Omental fat pad (tissue), 3 donors: ENCODE measurements at regions not wholly inside any gene's neighbourhood (a gene's known extent, or its start where the extent isn't known, plus 50 kb on each side); places are given as distances from the start of the nearest gene placed in this dataset.

ENCODE experiments used
- ATAC-seq: fragments of 150-250 bp; one replicate; pipeline ENCODE4 v1.9.1; 2016; ENCODE audit warnings: mild to moderate bottlenecking, moderate library complexity; ENCODE audit not compliant: low FRiP score
- DNase-seq: peaks from one replicate; pipeline ENCODE4 v3.0.0-alpha.2; 2019; ENCODE audit warnings: low spot score
- TF ChIP-seq, protein P1 (sequence below), 3 donors: fragments of 450-650 bp; IDR thresholded peaks; one replicate each; pipeline ENCODE4 v1.5.1; 2016 to 2017; ENCODE audit warnings: antibody characterized with exemption in 3 of 3, mild to moderate bottlenecking in 3 of 3, moderate library complexity in 2 of 3

DNA sequence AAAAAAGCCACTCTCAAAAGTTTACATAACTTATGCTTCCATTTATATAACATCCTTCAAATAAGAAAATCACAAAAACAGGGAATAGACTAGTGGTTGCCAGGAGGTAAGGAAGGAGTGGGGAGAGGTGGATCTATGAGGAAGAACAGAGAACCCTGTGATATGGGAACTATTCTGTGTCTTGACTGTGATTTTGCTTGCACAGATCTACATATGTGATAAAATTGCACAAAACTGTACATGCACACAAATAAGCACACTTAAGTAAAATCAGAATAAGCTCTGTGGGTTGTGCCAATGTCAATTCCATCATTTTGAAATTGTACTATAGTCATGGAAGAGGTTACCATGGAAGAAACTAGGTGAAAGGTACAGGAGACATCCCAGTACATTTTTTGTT lies 121.6 kb upstream of the SGCG start:
- ATAC-seq (no peak), DNase-seq (no peak)
- TF ChIP-seq, protein P1, sequence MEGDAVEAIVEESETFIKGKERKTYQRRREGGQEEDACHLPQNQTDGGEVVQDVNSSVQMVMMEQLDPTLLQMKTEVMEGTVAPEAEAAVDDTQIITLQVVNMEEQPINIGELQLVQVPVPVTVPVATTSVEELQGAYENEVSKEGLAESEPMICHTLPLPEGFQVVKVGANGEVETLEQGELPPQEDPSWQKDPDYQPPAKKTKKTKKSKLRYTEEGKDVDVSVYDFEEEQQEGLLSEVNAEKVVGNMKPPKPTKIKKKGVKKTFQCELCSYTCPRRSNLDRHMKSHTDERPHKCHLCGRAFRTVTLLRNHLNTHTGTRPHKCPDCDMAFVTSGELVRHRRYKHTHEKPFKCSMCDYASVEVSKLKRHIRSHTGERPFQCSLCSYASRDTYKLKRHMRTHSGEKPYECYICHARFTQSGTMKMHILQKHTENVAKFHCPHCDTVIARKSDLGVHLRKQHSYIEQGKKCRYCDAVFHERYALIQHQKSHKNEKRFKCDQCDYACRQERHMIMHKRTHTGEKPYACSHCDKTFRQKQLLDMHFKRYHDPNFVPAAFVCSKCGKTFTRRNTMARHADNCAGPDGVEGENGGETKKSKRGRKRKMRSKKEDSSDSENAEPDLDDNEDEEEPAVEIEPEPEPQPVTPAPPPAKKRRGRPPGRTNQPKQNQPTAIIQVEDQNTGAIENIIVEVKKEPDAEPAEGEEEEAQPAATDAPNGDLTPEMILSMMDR (IDR thresholded peaks at IDR 0.05), result no peak

DNA sequence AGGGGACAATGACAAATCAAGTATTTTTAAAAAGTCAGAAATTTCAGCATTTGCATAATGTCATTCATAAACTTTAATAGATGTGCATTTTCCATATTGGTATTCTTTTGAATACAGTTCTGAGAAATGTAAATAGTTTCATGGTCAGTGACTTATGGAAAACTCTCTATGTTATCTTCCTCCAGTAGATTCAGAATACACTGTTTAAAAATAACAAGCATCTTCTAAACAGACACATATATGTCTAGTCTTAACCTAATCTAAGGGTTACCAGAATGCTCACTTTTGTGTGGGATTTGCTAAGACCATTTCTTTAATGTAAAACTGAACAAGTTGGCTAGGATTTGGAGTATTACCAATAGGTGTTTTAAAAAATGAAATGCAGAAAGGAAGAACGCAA lies 119.8 kb upstream of the SGCG start:
- ATAC-seq, result no peak
- TF ChIP-seq, protein P1 (IDR thresholded peaks at IDR 0.05), result no peak
- no peak for DNase-seq

DNA sequence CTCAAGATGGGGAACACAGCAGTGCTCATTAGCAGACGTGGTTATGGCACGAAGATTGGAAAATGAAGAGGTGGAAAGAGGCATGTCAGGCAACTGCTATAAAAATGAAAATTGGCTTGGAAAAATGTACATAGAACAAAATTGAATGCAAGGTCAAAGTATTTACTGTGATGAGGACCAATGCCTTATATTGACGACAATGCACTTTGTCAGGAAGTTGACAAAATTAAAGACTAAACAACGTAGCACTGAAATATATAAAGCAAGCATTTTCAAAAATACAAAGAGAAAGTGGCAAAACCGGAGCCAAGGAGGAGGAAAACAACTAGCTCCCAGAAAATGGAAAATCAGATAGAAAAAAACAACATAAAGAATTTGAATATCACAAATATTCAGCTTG lies 113.7 kb upstream of the SGCG start:
- TF ChIP-seq, protein P1 (IDR thresholded peaks at IDR 0.05), result no peak
- DNase-seq, result no peak
- ATAC-seq, result no peak

DNA sequence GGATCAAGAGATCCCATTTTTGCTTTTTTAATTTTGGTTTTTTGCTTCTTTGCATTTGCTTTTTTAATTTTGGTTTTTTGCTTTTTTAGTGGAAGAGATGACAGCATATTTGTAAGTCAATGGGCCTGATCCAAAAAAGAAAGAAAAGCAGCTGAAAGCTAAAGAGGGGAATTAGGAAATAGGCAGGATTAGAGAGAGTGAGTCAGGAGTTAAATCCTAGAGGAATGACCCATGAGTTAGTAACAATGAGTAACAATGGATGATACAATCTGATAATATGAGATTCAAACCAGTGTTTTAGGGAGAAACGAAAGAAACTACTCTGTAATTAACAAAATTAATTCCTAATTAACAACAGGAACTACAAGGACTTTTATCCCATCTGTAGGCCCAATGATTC lies 111.2 kb upstream of the SGCG start:
- ATAC-seq, result peak; percentile 41
- DNase-seq, result no peak
- TF ChIP-seq, protein P1 (IDR thresholded peaks at IDR 0.05), result no peak

DNA sequence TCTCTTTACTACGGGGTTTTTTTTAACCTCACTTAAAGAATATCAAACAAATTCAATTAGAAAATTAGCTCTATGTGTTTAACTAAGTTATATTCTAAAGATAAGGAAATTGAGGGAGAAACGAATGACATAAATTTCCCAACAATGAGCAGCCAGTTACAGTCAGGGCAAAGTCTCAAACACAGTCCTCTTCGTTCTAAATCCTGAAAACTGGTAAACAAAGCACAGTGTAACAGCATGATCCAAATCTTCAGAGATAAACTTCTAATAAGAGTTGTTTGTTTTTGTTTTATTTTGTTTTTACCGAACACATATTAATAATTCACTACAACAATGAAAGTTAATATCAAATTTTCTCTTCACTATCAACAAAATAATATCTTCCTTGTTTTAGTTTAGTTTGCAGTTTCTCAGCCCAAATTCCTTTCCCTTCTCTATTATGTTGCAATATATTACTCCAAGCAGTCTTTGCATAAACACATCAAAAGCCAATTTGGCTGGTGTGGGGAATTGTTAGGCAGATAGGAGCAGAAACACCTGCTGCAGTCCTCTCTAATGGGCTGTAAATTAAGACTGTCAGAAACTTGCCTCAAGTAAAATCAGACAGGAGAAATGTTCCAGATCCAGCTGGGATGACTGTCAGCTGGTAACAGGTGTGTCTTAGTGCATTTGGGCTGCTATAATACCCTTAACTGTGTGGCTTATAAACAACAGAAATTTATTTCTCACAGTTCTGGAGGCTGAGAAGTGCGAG lies 106.5 kb upstream of the SGCG start:
- ATAC-seq, result peak; percentile 79
- no peak for DNase-seq
- TF ChIP-seq, protein P1 (IDR thresholded peaks at IDR 0.05), result no peak

DNA sequence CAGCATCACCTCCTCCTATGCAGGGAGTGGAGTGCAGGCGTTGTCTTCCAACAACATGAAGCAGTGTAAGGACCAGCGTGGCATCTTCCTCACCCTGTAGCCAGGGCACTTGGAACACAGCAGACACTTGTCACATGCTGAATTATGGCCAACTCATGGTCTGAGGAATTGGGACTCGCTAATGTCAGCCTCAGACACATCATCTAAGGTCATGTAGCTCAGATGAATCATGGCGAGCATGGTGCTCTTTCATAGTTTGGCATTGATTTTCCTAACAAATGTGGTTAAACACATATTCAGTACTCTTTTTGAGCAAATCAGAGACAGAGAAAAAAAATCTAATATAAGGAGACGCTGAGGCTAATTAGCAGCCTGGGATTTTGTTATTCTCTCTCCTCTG lies 99.6 kb upstream of the SGCG start:
- no peak for ATAC-seq
- DNase-seq, result no peak
- TF ChIP-seq, protein P1 (IDR thresholded peaks at IDR 0.05), result no peak

DNA sequence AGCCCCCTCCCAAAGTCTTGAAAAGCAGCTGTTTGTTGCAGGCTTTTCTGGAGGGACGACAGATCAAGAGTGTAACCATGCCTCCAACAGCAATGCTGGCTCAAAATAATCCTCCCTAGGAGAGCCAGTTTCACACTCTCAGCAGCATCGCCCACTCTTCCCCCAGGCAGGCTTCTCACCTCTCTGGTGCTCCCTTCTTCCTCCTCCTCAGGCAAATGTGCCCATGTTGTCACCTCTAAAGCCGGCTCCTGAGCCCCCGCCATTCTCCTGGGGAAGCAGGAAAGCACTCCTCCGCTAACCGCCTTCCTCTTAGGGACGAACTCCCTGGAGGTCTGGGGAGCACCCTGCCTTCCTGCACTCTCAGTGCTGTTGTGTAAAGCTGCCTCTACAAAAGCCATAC lies 98.9 kb upstream of the SGCG start:
- ATAC-seq (no peak), DNase-seq (no peak)
- TF ChIP-seq, protein P1 (IDR thresholded peaks at IDR 0.05), result no peak
